ENCODE measurements at regions not wholly inside any gene's neighbourhood (a gene's known extent, or its start where the extent isn't known, plus 50 kb on each side); places are given as distances from the start of the nearest gene placed in this dataset.

DNA sequence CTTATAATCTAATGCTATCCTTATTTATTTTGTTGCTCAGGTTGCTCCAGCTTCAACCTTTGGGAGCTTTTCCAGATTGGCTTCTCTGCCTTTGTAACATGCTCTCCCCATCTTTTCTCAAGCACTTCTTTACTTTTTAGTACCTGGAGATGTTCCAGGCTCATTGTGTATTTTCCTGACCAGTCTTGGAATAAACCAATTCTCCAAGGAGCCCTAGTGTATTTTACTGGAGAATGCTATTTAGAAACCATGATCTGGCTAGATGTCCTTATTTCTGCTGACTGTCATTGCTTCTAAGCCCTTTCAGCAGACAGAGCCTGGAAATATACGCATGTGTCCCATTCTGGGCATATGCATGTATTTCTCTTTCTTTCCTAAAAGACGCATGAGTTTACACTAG, 95.7 kb downstream of the EMX2 start:
- Histone ChIP-seq H3K27ac (no peak overlapping the region), H3K36me3 (no peaks in the 10 kb centered on the region), H3K9me3 (no peaks in the 10 kb centered on the region), H3K27me3 (no peaks in the 10 kb centered on the region), H3K4me1 (ENCODE audit: insufficient read depth) (no peaks in the 10 kb centered on the region), H3K4me3 (no peak overlapping the region)
- WGBS, 3 donors, result 78 to 96% (median 93%) methylated on average over 2 of the region's 2 CpGs
- TF ChIP-seq POLR2A (IDR thresholded peaks at IDR 0.05), result no peak
- TF ChIP-seq, protein P1, sequence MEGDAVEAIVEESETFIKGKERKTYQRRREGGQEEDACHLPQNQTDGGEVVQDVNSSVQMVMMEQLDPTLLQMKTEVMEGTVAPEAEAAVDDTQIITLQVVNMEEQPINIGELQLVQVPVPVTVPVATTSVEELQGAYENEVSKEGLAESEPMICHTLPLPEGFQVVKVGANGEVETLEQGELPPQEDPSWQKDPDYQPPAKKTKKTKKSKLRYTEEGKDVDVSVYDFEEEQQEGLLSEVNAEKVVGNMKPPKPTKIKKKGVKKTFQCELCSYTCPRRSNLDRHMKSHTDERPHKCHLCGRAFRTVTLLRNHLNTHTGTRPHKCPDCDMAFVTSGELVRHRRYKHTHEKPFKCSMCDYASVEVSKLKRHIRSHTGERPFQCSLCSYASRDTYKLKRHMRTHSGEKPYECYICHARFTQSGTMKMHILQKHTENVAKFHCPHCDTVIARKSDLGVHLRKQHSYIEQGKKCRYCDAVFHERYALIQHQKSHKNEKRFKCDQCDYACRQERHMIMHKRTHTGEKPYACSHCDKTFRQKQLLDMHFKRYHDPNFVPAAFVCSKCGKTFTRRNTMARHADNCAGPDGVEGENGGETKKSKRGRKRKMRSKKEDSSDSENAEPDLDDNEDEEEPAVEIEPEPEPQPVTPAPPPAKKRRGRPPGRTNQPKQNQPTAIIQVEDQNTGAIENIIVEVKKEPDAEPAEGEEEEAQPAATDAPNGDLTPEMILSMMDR (IDR thresholded peaks at IDR 0.05), result no peak
- no peak for TF ChIP-seq EP300 (IDR thresholded peaks at IDR 0.05)
- DNase-seq, result no peak
- intact Hi-C loops (cut with DNase I), result no loop called here

DNA sequence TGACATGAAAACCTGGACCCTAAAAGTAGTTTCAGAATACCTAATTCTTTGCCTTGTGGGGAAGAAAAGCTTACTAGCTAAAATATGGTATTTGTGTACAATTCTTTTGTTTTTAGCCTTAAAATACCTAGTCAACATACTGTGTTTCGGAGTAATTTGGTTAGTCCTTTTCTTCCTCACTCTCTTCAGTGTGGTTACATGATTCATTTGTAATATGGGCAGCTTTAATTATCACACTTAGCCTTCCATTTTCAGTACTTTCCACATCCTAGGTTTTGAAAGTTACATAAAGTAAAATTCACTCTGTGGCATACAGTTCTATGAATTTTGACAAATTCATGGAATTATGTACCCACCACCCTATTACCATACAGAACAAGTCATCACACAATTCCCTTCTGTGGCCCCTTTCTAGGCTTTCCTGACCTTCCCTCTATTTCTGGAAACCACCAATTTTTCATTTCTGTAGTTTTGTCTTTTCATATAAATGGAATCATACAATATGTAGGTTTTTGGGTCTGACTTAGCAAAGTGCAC, 96.2 kb downstream of the EMX2 start:
- TF ChIP-seq, protein P1 (IDR thresholded peaks at IDR 0.05), result no peak
- TF ChIP-seq POLR2A (IDR thresholded peaks at IDR 0.05) (no peak), EP300 (IDR thresholded peaks at IDR 0.05) (no peak)
- 86 to 97% (median 94%) methylated on average over 1 of the region's 1 CpG for WGBS, 3 donors
- Histone ChIP-seq H3K27ac (no peak overlapping the region), H3K36me3 (no peaks in the 10 kb centered on the region), H3K4me3 (no peak overlapping the region), H3K27me3 (no peaks in the 10 kb centered on the region), H3K4me1 (ENCODE audit: insufficient read depth) (no peaks in the 10 kb centered on the region), H3K9me3 (no peaks in the 10 kb centered on the region)
- no peak for DNase-seq
- intact Hi-C loops (cut with DNase I), result no loop called here

DNA sequence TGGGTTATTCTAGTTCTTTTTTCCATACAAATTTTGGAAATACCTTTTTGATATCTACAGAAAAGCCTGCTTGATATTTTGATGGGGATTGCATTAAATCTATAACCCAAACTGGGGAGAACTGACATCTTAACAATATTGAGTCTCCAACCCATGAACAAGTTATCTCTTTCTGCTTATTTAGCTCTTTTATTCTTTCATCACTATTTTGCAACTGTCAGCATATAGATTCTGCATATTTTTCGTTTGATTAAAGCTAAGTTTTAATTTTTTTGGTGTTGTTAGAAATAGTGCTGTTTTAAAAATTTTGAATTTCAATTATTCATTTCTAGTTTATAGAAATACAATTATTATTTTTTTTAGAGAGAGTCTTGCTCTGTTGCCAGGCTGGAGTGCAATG, 97.9 kb downstream of the EMX2 start:
- Histone ChIP-seq H3K27me3 (no peaks in the 10 kb centered on the region), H3K4me3 (no peak overlapping the region), H3K4me1 (ENCODE audit: insufficient read depth) (no peaks in the 10 kb centered on the region), H3K36me3 (no peaks in the 10 kb centered on the region), H3K9me3 (no peaks in the 10 kb centered on the region), H3K27ac (no peak overlapping the region)
- WGBS, 3 donors, result 62 to 80% (median 62%) methylated on average over 1 of the region's 1 CpG
- no peak for DNase-seq
- TF ChIP-seq EP300 (IDR thresholded peaks at IDR 0.05) (no peak), POLR2A (IDR thresholded peaks at IDR 0.05) (no peak)
- TF ChIP-seq, protein P1 (IDR thresholded peaks at IDR 0.05), result no peak
- intact Hi-C loops (cut with DNase I), result no loop called here

DNA sequence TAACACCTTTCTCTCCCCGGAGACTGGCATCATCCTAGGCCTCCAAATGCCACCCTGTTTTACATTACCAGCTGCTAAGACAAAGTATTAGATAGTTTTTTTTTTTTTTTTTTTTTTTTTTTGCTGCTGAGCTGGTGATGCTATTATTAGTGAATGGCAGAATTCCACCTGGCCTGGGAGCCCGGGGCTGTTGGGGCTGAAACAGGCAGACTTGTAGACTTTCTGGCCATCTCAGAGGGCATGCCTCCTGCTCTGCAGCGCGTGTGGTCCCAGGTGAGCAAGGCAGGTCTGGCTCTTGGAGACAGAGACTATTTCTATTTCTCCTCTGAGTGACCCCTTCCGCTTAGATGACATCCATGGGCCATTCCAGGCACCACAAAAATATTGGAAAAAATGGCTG, 104.2 kb downstream of the EMX2 start:
- 84 to 90% (median 84%) methylated on average over 5 of the region's 5 CpGs for WGBS, 3 donors

More for the DNA sequence above, 104.2 kb downstream of the EMX2 start:
- Histone ChIP-seq H3K4me1 (ENCODE audit: insufficient read depth) (no peaks in the 10 kb centered on the region), H3K36me3 (no peaks in the 10 kb centered on the region), H3K27ac (no peak overlapping the region), H3K4me3 (no peak overlapping the region), H3K27me3 (no peaks in the 10 kb centered on the region), H3K9me3 (no peaks in the 10 kb centered on the region)
- no peak for TF ChIP-seq EP300 (IDR thresholded peaks at IDR 0.05)
- no peak for TF ChIP-seq POLR2A (IDR thresholded peaks at IDR 0.05)
- TF ChIP-seq, protein P1 (IDR thresholded peaks at IDR 0.05), result no peak
- DNase-seq, result no peak
- intact Hi-C loops (cut with DNase I), result no loop called here
